ENCODE measurements at regions not wholly inside any gene's neighbourhood (a gene's known extent, or its start where the extent isn't known, plus 50 kb on each side); places are given as distances from the start of the nearest gene placed in this dataset.
"Not testable (repeated sequence)": the region's sequence is repeated elsewhere in the genome, so short reads cannot be mapped to it uniquely, and the experiment has no call there.

- not testable (repeated sequence) for TF ChIP-seq CTCF, POLR2A (IDR thresholded peaks at IDR 0.05)
These were observed 962.3 kb upstream of the ADAMTS5 start for GRCh38 chr21:27929179-27929578.
